HEK293 (cell line): ENCODE measurements at regions not wholly inside any gene's neighbourhood (a gene's known extent, or its start where the extent isn't known, plus 50 kb on each side); places are given as distances from the start of the nearest gene placed in this dataset.

Experiments
- CTCF ChIA-PET: fragments of 350-600 bp; formaldehyde crosslinking; extraction: SDS; loops from one replicate; lab custom pipeline; 2021; ENCODE audit warnings: antibody characterized with exemption; lab: Yijun Ruan, JAX
- POLR2A ChIA-PET: fragments of 300-600 bp; formaldehyde crosslinking; extraction: SDS; loops from one replicate; lab custom pipeline; 2020; ENCODE audit warnings: antibody characterized with exemption, inconsistent platforms; lab: Yijun Ruan, JAX
- H3K27ac ChIP-seq: fragments of 200-500 bp; sonication (Bioruptor generic); 2 replicates; pipeline ENCODE4 v1.5.1; 2014; ENCODE audit warnings: low read depth, low read length, control low read depth, inconsistent platforms; ENCODE audit errors: extremely low read depth
- H3K36me3 ChIP-seq, 2 experiments: fragments of 200-500 bp in 1 of 2; sonication (Bioruptor generic) in 1 of 2; 1 replicate in 1 of 2; 2 replicates in 1 of 2; pipeline ENCODE4 v1.5.1; 2014 to 2017; ENCODE audit warnings: inconsistent platforms in 2 of 2, low read length in 2 of 2; ENCODE audit not compliant: control insufficient read depth in 2 of 2, insufficient read depth in 1 of 2
- H3K4me1 ChIP-seq: fragments of 200-500 bp; sonication (Bioruptor generic); 2 replicates; pipeline ENCODE4 v1.5.1; 2014; ENCODE audit warnings: mild to moderate bottlenecking, low read length, inconsistent platforms; ENCODE audit not compliant: control insufficient read depth, insufficient read depth
- H3K4me3 ChIP-seq: 2 replicates; pipeline ENCODE4 v1.5.1; 2011; ENCODE audit warnings: low read depth, mild to moderate bottlenecking, control low read depth, low read length, moderate library complexity
- H3K9me3 ChIP-seq: fragments of 200-500 bp; sonication (Bioruptor generic); 2 replicates; pipeline ENCODE4 v1.5.1; 2014; ENCODE audit warnings: low read depth, low read length, inconsistent platforms; ENCODE audit not compliant: control insufficient read depth, insufficient read depth
- INSM2 ChIP-seq: fragments of 450-650 bp; formaldehyde crosslinking; IDR thresholded peaks from 2 replicates; pipeline ENCODE4 v1.5.1; 2016; ENCODE audit warnings: missing biosample characterization, missing genetic modification characterization
- SALL2 ChIP-seq: fragments of 450-650 bp; formaldehyde crosslinking; IDR thresholded peaks from 2 replicates; pipeline ENCODE4 v1.5.0; 2017; ENCODE audit warnings: missing biosample characterization, mild to moderate bottlenecking, missing genetic modification characterization, borderline replicate concordance
- SP2 ChIP-seq: fragments of 450-650 bp; formaldehyde crosslinking; IDR thresholded peaks from 2 replicates; pipeline ENCODE4 v1.5.1; 2016; ENCODE audit warnings: missing biosample characterization, missing genetic modification characterization
- YY1 ChIP-seq: fragments of 450-650 bp; formaldehyde crosslinking; IDR thresholded peaks from 2 replicates; pipeline ENCODE4 v1.5.1; 2018; ENCODE audit warnings: missing biosample characterization, missing genetic modification characterization
- YY2 ChIP-seq: fragments of 450-650 bp; formaldehyde crosslinking; IDR thresholded peaks from 2 replicates; pipeline ENCODE4 v1.5.1; 2016; ENCODE audit warnings: missing biosample characterization, missing genetic modification characterization
- ZBTB17 ChIP-seq: fragments of 450-650 bp; formaldehyde crosslinking; IDR thresholded peaks from 2 replicates; pipeline ENCODE4 v1.5.1; 2016; ENCODE audit warnings: missing biosample characterization, missing genetic modification characterization
- ZBTB48 ChIP-seq: fragments of 450-650 bp; formaldehyde crosslinking; IDR thresholded peaks from 2 replicates; pipeline ENCODE4 v1.5.1; 2016; ENCODE audit warnings: missing biosample characterization, missing genetic modification characterization
- ZEB2 ChIP-seq: fragments of 450-650 bp; formaldehyde crosslinking; IDR thresholded peaks from 2 replicates; pipeline ENCODE4 v1.5.1; 2016; ENCODE audit warnings: missing biosample characterization, missing genetic modification characterization
- ZFP69B ChIP-seq: fragments of 450-650 bp; formaldehyde crosslinking; IDR thresholded peaks from 2 replicates; pipeline ENCODE4 v1.5.1; 2016; ENCODE audit warnings: missing biosample characterization, missing genetic modification characterization
- ZNF138 ChIP-seq: fragments of 450-650 bp; formaldehyde crosslinking; IDR thresholded peaks from 2 replicates; pipeline ENCODE4 v1.5.1; 2016; ENCODE audit warnings: missing biosample characterization, missing genetic modification characterization, borderline replicate concordance
- ZNF157 ChIP-seq: fragments of 450-650 bp; formaldehyde crosslinking; IDR thresholded peaks from 2 replicates; pipeline ENCODE4 v1.5.1; 2016; ENCODE audit warnings: missing biosample characterization, missing genetic modification characterization
- ZNF2 ChIP-seq: fragments of 450-650 bp; formaldehyde crosslinking; IDR thresholded peaks from 2 replicates; pipeline ENCODE4 v1.5.1; 2016; ENCODE audit warnings: missing biosample characterization, missing genetic modification characterization
- ZNF211 ChIP-seq: fragments of 450-650 bp; formaldehyde crosslinking; IDR thresholded peaks from 2 replicates; pipeline ENCODE4 v1.5.1; 2016; ENCODE audit warnings: low read depth, missing biosample characterization, missing genetic modification characterization
- ZNF302 ChIP-seq: fragments of 450-650 bp; formaldehyde crosslinking; IDR thresholded peaks from 2 replicates; pipeline ENCODE4 v1.5.1; 2016; ENCODE audit warnings: missing biosample characterization, missing genetic modification characterization, low read depth
- ZNF37A ChIP-seq: fragments of 450-650 bp; IDR thresholded peaks from 2 replicates; pipeline ENCODE4 v1.5.1; 2018; ENCODE audit warnings: missing biosample characterization, missing genetic modification characterization
- ZNF518A ChIP-seq: fragments of 450-650 bp; formaldehyde crosslinking; conservative IDR thresholded peaks from 2 replicates; pipeline ENCODE4 v1.5.1; 2016; ENCODE audit warnings: low read depth, missing biosample characterization, missing genetic modification characterization
- ZNF548 ChIP-seq: fragments of 450-650 bp; formaldehyde crosslinking; IDR thresholded peaks from 2 replicates; pipeline ENCODE4 v1.5.1; 2016; ENCODE audit warnings: missing biosample characterization, missing genetic modification characterization
- ZNF639 ChIP-seq: fragments of 450-650 bp; formaldehyde crosslinking; IDR thresholded peaks from 2 replicates; pipeline ENCODE4 v1.5.1; 2016; ENCODE audit warnings: missing biosample characterization, missing genetic modification characterization
- ZNF670 ChIP-seq: fragments of 450-650 bp; formaldehyde crosslinking; IDR thresholded peaks from 2 replicates; pipeline ENCODE4 v1.5.1; 2016; ENCODE audit warnings: missing biosample characterization, missing genetic modification characterization, low read depth
- ZNF791 ChIP-seq: fragments of 450-650 bp; formaldehyde crosslinking; IDR thresholded peaks from 2 replicates; pipeline ENCODE4 v1.5.1; 2016; ENCODE audit warnings: missing biosample characterization, missing genetic modification characterization
- ZSCAN16 ChIP-seq: fragments of 450-650 bp; formaldehyde crosslinking; IDR thresholded peaks from 2 replicates; pipeline ENCODE4 v1.5.1; 2016; ENCODE audit warnings: missing biosample characterization, missing genetic modification characterization
- ZSCAN30 ChIP-seq: fragments of 450-650 bp; IDR thresholded peaks from 2 replicates; pipeline ENCODE4 v1.5.1; 2018; ENCODE audit warnings: missing biosample characterization, mild to moderate bottlenecking, missing genetic modification characterization, moderate library complexity
- TF ChIP-seq, protein P1 (sequence below): fragments of 450-650 bp; IDR thresholded peaks from 2 replicates; pipeline ENCODE4 v1.5.1; 2018; ENCODE audit warnings: missing biosample characterization, missing genetic modification characterization
- TF ChIP-seq, protein P2 (sequence below): fragments of 450-650 bp; formaldehyde crosslinking; IDR thresholded peaks from 2 replicates; pipeline ENCODE4 v1.5.1; 2016; ENCODE audit warnings: missing biosample characterization, missing genetic modification characterization

- POLR2A ChIA-PET, result no interaction called here
- TF ChIP-seq ZEB2 (tag by site-specific recombination) (no peak), ZNF211 (tag by site-specific recombination) (no peak), SP2 (tag by site-specific recombination) (no peak), ZSCAN30 (tag by site-specific recombination) (no peak), YY2 (no peak), ZNF157 (tag by site-specific recombination) (no peak), ZNF670 (no peak), ZNF639 (tag by site-specific recombination) (no peak), ZNF791 (tag by site-specific recombination) (no peak), ZNF302 (tag by site-specific recombination) (no peak), ZBTB17 (no peak), INSM2 (no peak), YY1 (tag by site-specific recombination) (no peak), ZSCAN16 (no peak)
- TF ChIP-seq, protein P1, sequence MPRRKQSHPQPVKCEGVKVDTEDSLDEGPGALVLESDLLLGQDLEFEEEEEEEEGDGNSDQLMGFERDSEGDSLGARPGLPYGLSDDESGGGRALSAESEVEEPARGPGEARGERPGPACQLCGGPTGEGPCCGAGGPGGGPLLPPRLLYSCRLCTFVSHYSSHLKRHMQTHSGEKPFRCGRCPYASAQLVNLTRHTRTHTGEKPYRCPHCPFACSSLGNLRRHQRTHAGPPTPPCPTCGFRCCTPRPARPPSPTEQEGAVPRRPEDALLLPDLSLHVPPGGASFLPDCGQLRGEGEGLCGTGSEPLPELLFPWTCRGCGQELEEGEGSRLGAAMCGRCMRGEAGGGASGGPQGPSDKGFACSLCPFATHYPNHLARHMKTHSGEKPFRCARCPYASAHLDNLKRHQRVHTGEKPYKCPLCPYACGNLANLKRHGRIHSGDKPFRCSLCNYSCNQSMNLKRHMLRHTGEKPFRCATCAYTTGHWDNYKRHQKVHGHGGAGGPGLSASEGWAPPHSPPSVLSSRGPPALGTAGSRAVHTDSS (tag by site-specific recombination), result no peak
- TF ChIP-seq, all 188 proteins: peak for 0
- CTCF ChIA-PET, result interaction anchor here (0.6 kb wide), 1 partner anchor 340 kb away, joined by 5 read pairs; no protein-coding TSS in a partner anchor
- no peaks in the 10 kb centered on the region for H3K9me3 ChIP-seq
- H3K27ac ChIP-seq, result no peak overlapping the region
- no peak overlapping the region for H3K4me3 ChIP-seq
- no peaks in the 10 kb centered on the region for H3K4me1 ChIP-seq
- no peaks in the 10 kb centered on the region for H3K36me3 ChIP-seq
Observed at GRCh38 chr6:4563156-4563555, 213.0 kb upstream of the CDYL start.

DNA sequence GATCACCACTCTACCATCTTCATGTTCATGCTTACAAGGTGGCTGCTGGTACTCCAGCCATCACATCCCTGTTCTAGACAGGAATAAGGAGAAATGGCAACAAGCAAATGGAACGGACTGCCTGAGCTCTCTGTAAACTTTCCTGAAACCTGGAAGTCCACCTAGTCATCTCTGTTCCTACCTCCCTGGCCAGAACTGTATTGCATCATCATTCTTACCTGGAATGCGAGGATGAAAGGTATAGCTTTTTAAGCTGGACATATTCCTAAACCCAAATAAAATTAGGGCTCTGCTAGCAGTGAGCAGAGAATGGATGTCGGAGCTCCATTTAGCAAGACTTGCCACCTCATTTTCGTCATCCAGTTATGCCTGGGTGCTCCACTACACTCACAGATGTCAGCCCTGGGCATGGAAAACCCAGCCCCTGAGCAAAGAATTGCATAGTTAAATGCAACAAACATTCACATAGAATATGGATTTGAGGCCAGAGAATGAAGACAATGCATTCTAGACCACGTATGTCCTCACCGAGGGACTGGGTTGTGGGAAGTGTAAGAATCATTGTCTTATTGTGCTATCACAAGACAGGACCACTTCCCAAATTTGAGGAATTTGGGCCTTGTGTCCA, 214.3 kb upstream of the CDYL start:
- CTCF ChIA-PET, result interaction anchor here (0.6 kb wide), 1 partner anchor 192 kb away, joined by 3 read pairs; no protein-coding TSS in a partner anchor
- Histone ChIP-seq H3K4me3 (no peak overlapping the region), H3K4me1 (no peaks in the 10 kb centered on the region), H3K27ac (no peak overlapping the region), H3K9me3 (no peaks in the 10 kb centered on the region), H3K36me3 (no peaks in the 10 kb centered on the region)
- POLR2A ChIA-PET, result interaction anchor here (0.6 kb wide), 1 partner anchor 36 kb away, joined by 6 read pairs; no protein-coding TSS in a partner anchor
- no peak for TF ChIP-seq ZNF518A (tag by site-specific recombination)
- TF ChIP-seq ZNF37A, result no peak
- TF ChIP-seq ZBTB17, result no peak
- no peak for TF ChIP-seq ZNF2 (tag by site-specific recombination)
- TF ChIP-seq ZBTB48 (tag by site-specific recombination), result no peak
- TF ChIP-seq SALL2 (tag by site-specific recombination), result no peak
- TF ChIP-seq ZFP69B (tag by site-specific recombination), result no peak
- no peak for TF ChIP-seq ZNF138 (tag by site-specific recombination)
- TF ChIP-seq, protein P2, sequence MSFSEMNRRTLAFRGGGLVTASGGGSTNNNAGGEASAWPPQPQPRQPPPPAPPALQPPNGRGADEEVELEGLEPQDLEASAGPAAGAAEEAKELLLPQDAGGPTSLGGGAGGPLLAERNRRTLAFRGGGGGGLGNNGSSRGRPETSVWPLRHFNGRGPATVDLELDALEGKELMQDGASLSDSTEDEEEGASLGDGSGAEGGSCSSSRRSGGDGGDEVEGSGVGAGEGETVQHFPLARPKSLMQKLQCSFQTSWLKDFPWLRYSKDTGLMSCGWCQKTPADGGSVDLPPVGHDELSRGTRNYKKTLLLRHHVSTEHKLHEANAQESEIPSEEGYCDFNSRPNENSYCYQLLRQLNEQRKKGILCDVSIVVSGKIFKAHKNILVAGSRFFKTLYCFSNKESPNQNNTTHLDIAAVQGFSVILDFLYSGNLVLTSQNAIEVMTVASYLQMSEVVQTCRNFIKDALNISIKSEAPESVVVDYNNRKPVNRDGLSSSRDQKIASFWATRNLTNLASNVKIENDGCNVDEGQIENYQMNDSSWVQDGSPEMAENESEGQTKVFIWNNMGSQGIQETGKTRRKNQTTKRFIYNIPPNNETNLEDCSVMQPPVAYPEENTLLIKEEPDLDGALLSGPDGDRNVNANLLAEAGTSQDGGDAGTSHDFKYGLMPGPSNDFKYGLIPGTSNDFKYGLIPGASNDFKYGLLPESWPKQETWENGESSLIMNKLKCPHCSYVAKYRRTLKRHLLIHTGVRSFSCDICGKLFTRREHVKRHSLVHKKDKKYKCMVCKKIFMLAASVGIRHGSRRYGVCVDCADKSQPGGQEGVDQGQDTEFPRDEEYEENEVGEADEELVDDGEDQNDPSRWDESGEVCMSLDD (tag by site-specific recombination), result no peak
- TF ChIP-seq ZNF548 (tag by site-specific recombination), result no peak
